Neural progenitor cell (in vitro differentiated cells): ENCODE measurements at regions not wholly inside any gene's neighbourhood (a gene's known extent, or its start where the extent isn't known, plus 50 kb on each side); places are given as distances from the start of the nearest gene placed in this dataset.

Experiments
- DNase-seq: peaks from one replicate; pipeline ENCODE4 v3.0.0-alpha.2; 2016; ENCODE audit warnings: low spot score
- H2AFZ ChIP-seq: fragments of 200-600 bp; sonication (generic); replicated peaks from 2 replicates; pipeline ENCODE4 v1.6.1; 2016; ENCODE audit warnings: antibody characterized with exemption
- H3F3A ChIP-seq: fragments of 200-600 bp; sonication (generic); 2 replicates; pipeline ENCODE4 v1.6.1; 2016; ENCODE audit warnings: antibody characterized with exemption, low read depth
- H3K27ac ChIP-seq: fragments of 200-600 bp; sonication (generic); 2 replicates; pipeline ENCODE4 v1.5.1; 2016; ENCODE audit warnings: mild to moderate bottlenecking
- H3K27me3 ChIP-seq: fragments of 200-600 bp; sonication (generic); 2 replicates; pipeline ENCODE4 v1.6.1; 2016; ENCODE audit warnings: mild to moderate bottlenecking, moderate library complexity
- H3K36me3 ChIP-seq: fragments of 200-600 bp; sonication (generic); 2 replicates; pipeline ENCODE4 v1.5.1; 2016
- H3K4me1 ChIP-seq: fragments of 200-600 bp; sonication (generic); 2 replicates; pipeline ENCODE4 v1.6.1; 2016; ENCODE audit warnings: mixed run types
- H3K4me2 ChIP-seq: fragments of 200-600 bp; sonication (generic); 2 replicates; pipeline ENCODE4 v1.6.1; 2016
- H3K4me3 ChIP-seq: fragments of 200-600 bp; sonication (generic); 2 replicates; pipeline ENCODE4 v1.5.1; 2016
- H3K79me2 ChIP-seq: fragments of 200-600 bp; sonication (generic); 2 replicates; pipeline ENCODE4 v1.6.1; 2016; ENCODE audit warnings: low read depth
- H3K9ac ChIP-seq: fragments of 200-600 bp; sonication (generic); 2 replicates; pipeline ENCODE4 v1.6.1; 2016
- H3K9me3 ChIP-seq: fragments of 200-600 bp; sonication (generic); 2 replicates; pipeline ENCODE4 v1.5.1; 2016; ENCODE audit warnings: low read depth
- H4K20me1 ChIP-seq: fragments of 200-600 bp; sonication (generic); 2 replicates; pipeline ENCODE4 v1.6.1; 2016; ENCODE audit warnings: low read depth
- H3K27ac Mint-ChIP-seq: 3 replicates; pipeline ENCODE4 v1.8.0; 2021; ENCODE audit warnings: mixed read lengths
- H3K27me3 Mint-ChIP-seq: 2 replicates; pipeline ENCODE4 v1.8.0; 2022; ENCODE audit warnings: low read depth, mild to moderate bottlenecking, inconsistent platforms, moderate library complexity, mixed read lengths; ENCODE audit not compliant: insufficient read depth
- H3K36me3 Mint-ChIP-seq: 3 replicates; pipeline ENCODE4 v1.8.0; 2021; ENCODE audit warnings: mixed read lengths
- H3K4me1 Mint-ChIP-seq: 3 replicates; pipeline ENCODE4 v1.8.0; 2021; ENCODE audit warnings: mixed read lengths
- H3K4me3 Mint-ChIP-seq: 3 replicates; pipeline ENCODE4 v1.8.0; 2021; ENCODE audit warnings: mild to moderate bottlenecking, moderate library complexity, mixed read lengths
- H3K9me3 Mint-ChIP-seq: 3 replicates; pipeline ENCODE4 v1.8.0; 2020; ENCODE audit warnings: mixed read lengths
- CTCF ChIP-seq: fragments of 200-600 bp; sonication (generic); IDR thresholded peaks from 2 replicates; pipeline ENCODE4 v1.5.1; 2017; ENCODE audit warnings: antibody characterized with exemption, mild to moderate bottlenecking
- EZH2 ChIP-seq: fragments of 200-600 bp; sonication (generic); IDR thresholded peaks from 2 replicates; pipeline ENCODE4 v1.6.1; 2017; ENCODE audit warnings: antibody characterized with exemption, mild to moderate bottlenecking, moderate library complexity
- EZH2phosphoT487 ChIP-seq: fragments of 200-600 bp; sonication (generic); IDR thresholded peaks from 2 replicates; pipeline ENCODE4 v1.6.1; 2017; ENCODE audit warnings: antibody characterized with exemption

GRCh38 chr22:27023591-27023990, 366.2 kb downstream of the MIAT start:
- no peak overlapping the region for H3K4me3 Mint-ChIP-seq
- H3K9me3 Mint-ChIP-seq: no peaks in the 10 kb centered on the region
- H3K27me3 Mint-ChIP-seq: peaks cover 5% of the 10 kb centered on the region
- Histone ChIP-seq H3K27me3 (no peaks in the 10 kb centered on the region), H3K4me2 (no peak overlapping the region), H2AFZ (no peak overlapping the region), H3K79me2 (no peaks in the 10 kb centered on the region), H4K20me1 (no peaks in the 10 kb centered on the region), H3F3A (no peaks in the 10 kb centered on the region), H3K36me3 (no peaks in the 10 kb centered on the region), H3K4me1 (peaks cover 13% of the 10 kb centered on the region), H3K4me3 (no peak overlapping the region), H3K9me3 (no peaks in the 10 kb centered on the region), H3K9ac (no peak overlapping the region), H3K27ac (no peak overlapping the region)
- DNase-seq: no peak
- no peaks in the 10 kb centered on the region for H3K36me3 Mint-ChIP-seq
- peaks cover 24% of the 10 kb centered on the region for H3K4me1 Mint-ChIP-seq
- no peak for TF ChIP-seq EZH2
- no peak for TF ChIP-seq EZH2phosphoT487
- no peak for TF ChIP-seq CTCF
- H3K27ac Mint-ChIP-seq: no peak overlapping the region

GRCh38 chr22:27024982-27025381, 367.6 kb downstream of the MIAT start:
- no peaks in the 10 kb centered on the region for H4K20me1 ChIP-seq
- no peak for DNase-seq
- H3K4me1 ChIP-seq: peaks cover 13% of the 10 kb centered on the region
- no peak for TF ChIP-seq CTCF
- no peak for TF ChIP-seq EZH2phosphoT487
- TF ChIP-seq EZH2: no peak
- H3K9ac ChIP-seq: no peak overlapping the region
- H3F3A ChIP-seq: no peaks in the 10 kb centered on the region
- H3K4me3 ChIP-seq: no peak overlapping the region
- no peaks in the 10 kb centered on the region for H3K79me2 ChIP-seq
- Mint-ChIP-seq H3K4me3 (no peak overlapping the region), H3K27me3 (peaks cover 4% of the 10 kb centered on the region), H3K27ac (no peak overlapping the region), H3K36me3 (no peaks in the 10 kb centered on the region), H3K4me1 (peaks cover 22% of the 10 kb centered on the region), H3K9me3 (no peaks in the 10 kb centered on the region)
- H3K27ac ChIP-seq: no peak overlapping the region
- no peaks in the 10 kb centered on the region for H3K36me3 ChIP-seq
- H3K27me3 ChIP-seq: no peaks in the 10 kb centered on the region
- no peak overlapping the region for H2AFZ ChIP-seq
- H3K9me3 ChIP-seq: no peaks in the 10 kb centered on the region
- no peak overlapping the region for H3K4me2 ChIP-seq

GRCh38 chr22:27028093-27028492, 370.7 kb downstream of the MIAT start:
- H3K36me3 ChIP-seq: no peaks in the 10 kb centered on the region
- H3K27ac ChIP-seq: no peak overlapping the region
- no peaks in the 10 kb centered on the region for H3K27me3 ChIP-seq
- no peak overlapping the region for H3K27ac Mint-ChIP-seq
- no peaks in the 10 kb centered on the region for H3F3A ChIP-seq
- H3K4me3 ChIP-seq: no peak overlapping the region
- H3K4me1 ChIP-seq: peaks cover 9% of the 10 kb centered on the region
- H2AFZ ChIP-seq: no peak overlapping the region
- H3K4me2 ChIP-seq: no peak overlapping the region
- TF ChIP-seq EZH2phosphoT487 (no peak), EZH2 (no peak), CTCF (no peak)
- no peaks in the 10 kb centered on the region for H3K9me3 ChIP-seq
- H3K79me2 ChIP-seq: no peaks in the 10 kb centered on the region
- no peak overlapping the region for H3K4me3 Mint-ChIP-seq
- no peaks in the 10 kb centered on the region for H3K9me3 Mint-ChIP-seq
- no peak for DNase-seq
- peaks cover 22% of the 10 kb centered on the region for H3K4me1 Mint-ChIP-seq
- H3K36me3 Mint-ChIP-seq: no peaks in the 10 kb centered on the region
- H3K27me3 Mint-ChIP-seq: peaks cover 2% of the 10 kb centered on the region
- H4K20me1 ChIP-seq: no peaks in the 10 kb centered on the region
- H3K9ac ChIP-seq: no peak overlapping the region
